HG03066 (cell line): ENCODE measurements at regions not wholly inside any gene's neighbourhood (a gene's known extent, or its start where the extent isn't known, plus 50 kb on each side); places are given as distances from the start of the nearest gene placed in this dataset.

Experiments
- ATAC-seq: cut with Tn5 transposase; IDR thresholded peaks from one replicate; pipeline ENCODE4 v1.9.1; 2021; ENCODE audit warnings: low read depth; ENCODE audit not compliant: unreplicated experiment

- ATAC-seq, result no peak
Observed at GRCh38 chr18:47422524-47422923, 171.1 kb upstream of the SKOR2 start.

- ATAC-seq, result peak; percentile 75
Observed at GRCh38 chr18:47420130-47420529, 168.7 kb upstream of the SKOR2 start.

- no peak for ATAC-seq
Observed at GRCh38 chr18:47418746-47419145, 167.3 kb upstream of the SKOR2 start.

GRCh38 chr18:47417807-47418206 lies 166.3 kb upstream of the SKOR2 start:
- no peak for ATAC-seq

GRCh38 chr18:47415881-47416280 lies 164.4 kb upstream of the SKOR2 start:
- no peak for ATAC-seq

GRCh38 chr18:47413327-47413726 lies 161.9 kb upstream of the SKOR2 start:
- no peak for ATAC-seq

- ATAC-seq, result no peak
Observed at GRCh38 chr18:47412924-47413323, 161.5 kb upstream of the SKOR2 start.

- ATAC-seq, result no peak
Observed at GRCh38 chr18:47411159-47411558, 159.7 kb upstream of the SKOR2 start.

GRCh38 chr18:47410139-47410538 lies 158.7 kb upstream of the SKOR2 start:
- no peak for ATAC-seq

- no peak for ATAC-seq
Observed at GRCh38 chr18:47409519-47409918, 158.1 kb upstream of the SKOR2 start.

GRCh38 chr18:47407736-47408135 lies 156.3 kb upstream of the SKOR2 start:
- ATAC-seq, result no peak

GRCh38 chr18:47404845-47405244 lies 153.4 kb upstream of the SKOR2 start:
- no peak for ATAC-seq

GRCh38 chr18:47403949-47404348 lies 152.5 kb upstream of the SKOR2 start:
- no peak for ATAC-seq

GRCh38 chr18:47403317-47403716 lies 151.9 kb upstream of the SKOR2 start:
- ATAC-seq, result no peak

- no peak for ATAC-seq
Observed at GRCh38 chr18:47399475-47399874, 148.0 kb upstream of the SKOR2 start.

- no peak for ATAC-seq
Observed at GRCh38 chr18:47397671-47398319, 146.3 kb upstream of the SKOR2 start.

GRCh38 chr18:47391665-47392064 lies 140.2 kb upstream of the SKOR2 start:
- ATAC-seq, result no peak

- ATAC-seq, result no peak
Observed at GRCh38 chr18:47390410-47391024, 139.1 kb upstream of the SKOR2 start.

GRCh38 chr18:47389210-47389609 lies 137.8 kb upstream of the SKOR2 start:
- ATAC-seq, result no peak

- ATAC-seq, result no peak
Observed at GRCh38 chr18:47387864-47388263, 136.4 kb upstream of the SKOR2 start.

- no peak for ATAC-seq
Observed at GRCh38 chr18:47383729-47384128, 132.3 kb upstream of the SKOR2 start.

- no peak for ATAC-seq
Observed at GRCh38 chr18:47381975-47382570, 130.6 kb upstream of the SKOR2 start.
